Mesodermal cell (in vitro differentiated cells): ENCODE measurements at regions not wholly inside any gene's neighbourhood (a gene's known extent, or its start where the extent isn't known, plus 50 kb on each side); places are given as distances from the start of the nearest gene placed in this dataset.

ENCODE experiments used
- H3K27ac ChIP-seq: 2 replicates; pipeline ENCODE4 v1.7.0; 2013; ENCODE audit warnings: mild to moderate bottlenecking, low read depth, low read length, moderate library complexity; ENCODE audit not compliant: severe bottlenecking
- H3K36me3 ChIP-seq: 2 replicates; pipeline ENCODE4 v1.7.1; 2013; ENCODE audit warnings: mild to moderate bottlenecking, low read length, moderate library complexity; ENCODE audit not compliant: control insufficient read depth, insufficient read depth
- H3K4me1 ChIP-seq: one replicate; pipeline ENCODE4 v1.7.1; 2013; ENCODE audit warnings: mild to moderate bottlenecking, low read length; ENCODE audit not compliant: insufficient read depth, control insufficient read depth, poor library complexity, severe bottlenecking
- H3K4me3 ChIP-seq: 2 replicates; pipeline ENCODE4 v1.7.0; 2013; ENCODE audit warnings: low read length, control low read depth, mild to moderate bottlenecking; ENCODE audit not compliant: insufficient read depth, poor library complexity, severe bottlenecking; ENCODE audit errors: extremely low read depth
- H3K9me3 ChIP-seq: 2 replicates; pipeline ENCODE4 v1.7.1; 2013; ENCODE audit warnings: mild to moderate bottlenecking, low read length, moderate library complexity; ENCODE audit not compliant: control insufficient read depth
- WGBS, 2 experiments: methylation state at CpG; one replicate each; pipeline ENCODE4 v1.1.5; 2013; ENCODE audit warnings: missing lambda C conversion rate in 2 of 2; ENCODE audit not compliant: insufficient coverage in 2 of 2; 5-methylcytosine and 5-hydroxymethylcytosine counted together

- no peak overlapping the region for H3K4me3 ChIP-seq
- no peaks in the 10 kb centered on the region for H3K36me3 ChIP-seq
- no peaks in the 10 kb centered on the region for H3K4me1 ChIP-seq
- no peaks in the 10 kb centered on the region for H3K9me3 ChIP-seq
- no peak overlapping the region for H3K27ac ChIP-seq
These were observed 202.0 kb upstream of the GRID2 start for GRCh38 chr4:92101737-92102172.

DNA sequence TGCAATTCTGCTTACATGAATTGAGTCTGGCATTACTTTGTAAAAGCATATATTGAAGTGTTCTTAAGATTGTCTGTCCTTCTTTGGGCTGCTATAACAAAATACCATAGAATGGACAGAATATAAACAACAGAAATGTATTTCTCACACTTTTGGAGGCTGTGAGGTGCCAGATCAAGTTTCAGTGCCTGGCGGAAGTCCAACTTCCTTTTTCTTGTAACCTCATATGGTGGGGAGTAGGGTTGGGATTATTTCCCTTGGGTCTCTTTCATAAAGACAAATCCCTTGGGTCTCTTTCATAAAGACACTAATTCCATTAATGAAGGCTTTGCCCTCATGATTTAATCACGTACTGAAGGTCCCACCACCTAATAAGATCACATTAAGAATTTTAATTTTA is 199.3 kb upstream of the GRID2 start:
- no peak overlapping the region for H3K27ac ChIP-seq
- H3K4me1 ChIP-seq: no peaks in the 10 kb centered on the region
- H3K9me3 ChIP-seq: no peaks in the 10 kb centered on the region
- WGBS, 2 experiments: no CpG with 5 or more reads among the region's 2 CpGs
- no peak overlapping the region for H3K4me3 ChIP-seq
- no peaks in the 10 kb centered on the region for H3K36me3 ChIP-seq

DNA sequence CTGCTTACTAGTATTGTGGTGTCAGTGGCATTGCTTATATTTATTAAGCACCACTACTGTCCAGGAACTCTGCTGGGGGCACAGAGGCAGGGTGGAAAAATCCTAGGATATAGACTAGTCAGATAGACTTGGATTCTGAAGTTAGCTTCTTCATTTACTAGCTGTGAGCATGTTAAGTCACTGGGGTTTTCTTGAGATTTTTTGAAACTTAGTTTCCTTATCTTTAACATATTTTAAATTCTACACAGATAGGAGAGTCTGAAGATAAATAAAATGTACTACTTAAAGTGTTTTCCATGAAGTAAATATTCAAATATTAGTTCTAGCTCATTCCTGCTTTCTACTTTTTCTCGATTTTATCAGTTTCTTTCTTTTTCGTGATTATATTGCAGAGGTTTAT is 196.9 kb upstream of the GRID2 start:
- no peak overlapping the region for H3K4me3 ChIP-seq
- H3K27ac ChIP-seq: no peak overlapping the region
- no peaks in the 10 kb centered on the region for H3K36me3 ChIP-seq
- no peaks in the 10 kb centered on the region for H3K9me3 ChIP-seq
- WGBS, 2 experiments: no CpG with 5 or more reads among the region's 2 CpGs
- H3K4me1 ChIP-seq: no peaks in the 10 kb centered on the region

GRCh38 chr4:92111493-92111892 is 192.3 kb upstream of the GRID2 start:
- no peak overlapping the region for H3K4me3 ChIP-seq
- H3K36me3 ChIP-seq: no peaks in the 10 kb centered on the region
- H3K27ac ChIP-seq: no peak overlapping the region
- no peaks in the 10 kb centered on the region for H3K4me1 ChIP-seq
- no CpG with 5 or more reads among the region's 2 CpGs for WGBS, 2 experiments
- no peaks in the 10 kb centered on the region for H3K9me3 ChIP-seq

DNA sequence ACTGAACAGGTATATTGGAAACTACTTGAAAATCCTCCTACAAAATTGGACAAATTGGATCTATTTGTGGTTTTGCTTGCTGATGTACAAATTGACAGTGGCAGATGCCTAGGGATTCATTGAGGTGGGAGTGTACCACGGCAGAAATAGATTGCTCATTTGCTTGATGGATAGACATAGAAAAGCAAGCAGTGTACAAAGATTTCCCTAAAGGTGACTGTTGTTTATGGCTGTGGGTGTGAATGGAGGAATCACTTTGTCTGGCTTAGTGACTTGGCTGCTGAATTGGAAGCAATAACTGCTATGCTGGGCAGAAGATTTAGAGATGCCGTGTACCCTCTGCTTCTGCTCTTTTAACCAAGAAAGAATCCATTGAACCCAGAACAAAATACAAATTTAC is 191.0 kb upstream of the GRID2 start:
- Histone ChIP-seq H3K27ac (no peak overlapping the region), H3K4me1 (no peaks in the 10 kb centered on the region), H3K36me3 (no peaks in the 10 kb centered on the region), H3K9me3 (no peaks in the 10 kb centered on the region), H3K4me3 (no peak overlapping the region)
- 75 to 88% methylated on average over 1 of the region's 2 CpGs for WGBS, 2 experiments

DNA sequence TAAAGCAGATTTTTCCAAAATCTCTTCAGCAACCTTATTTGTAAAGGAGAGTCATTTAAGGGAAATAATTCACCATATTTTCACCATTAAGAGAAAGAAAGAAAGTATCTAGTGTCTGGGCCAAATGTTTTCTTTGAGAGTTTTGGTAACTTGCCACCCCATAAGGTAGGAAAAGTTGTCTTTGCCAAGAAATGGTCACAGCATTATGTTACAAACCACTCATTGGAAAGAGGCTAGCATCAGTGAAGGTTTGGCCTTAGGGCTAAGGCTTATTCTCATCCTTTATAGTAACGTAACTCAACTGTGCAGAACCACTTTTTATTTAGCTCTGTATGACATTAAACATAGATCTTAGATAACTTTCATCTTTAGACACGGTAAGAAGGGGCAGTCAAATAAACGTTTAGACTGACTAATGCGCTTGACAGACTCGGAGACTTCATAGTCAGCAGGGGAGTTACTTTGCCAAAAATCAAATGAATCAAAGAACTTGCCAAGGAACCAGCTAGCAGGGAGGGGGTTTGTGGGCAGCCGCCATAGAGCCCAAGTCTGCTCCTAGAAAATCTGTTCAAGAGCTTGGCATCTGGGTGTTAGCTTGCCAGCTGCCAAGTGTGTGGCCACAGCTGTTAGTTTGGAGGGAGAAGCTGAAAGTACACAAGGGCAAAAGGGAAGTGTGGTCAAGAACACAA is 182.8 kb upstream of the GRID2 start:
- no peaks in the 10 kb centered on the region for H3K36me3 ChIP-seq
- 85 to 95% methylated on average over 5 of the region's 6 CpGs for WGBS, 2 experiments
- H3K4me1 ChIP-seq: no peaks in the 10 kb centered on the region
- no peaks in the 10 kb centered on the region for H3K9me3 ChIP-seq
- H3K27ac ChIP-seq: no peak overlapping the region
- H3K4me3 ChIP-seq: no peak overlapping the region

GRCh38 chr4:92122911-92123310 is 180.9 kb upstream of the GRID2 start:
- Histone ChIP-seq H3K27ac (no peak overlapping the region), H3K4me3 (no peak overlapping the region), H3K36me3 (no peaks in the 10 kb centered on the region), H3K9me3 (no peaks in the 10 kb centered on the region), H3K4me1 (no peaks in the 10 kb centered on the region)
- WGBS, 2 experiments: 84 to 90% methylated on average over 2 of the region's 3 CpGs

- Histone ChIP-seq H3K36me3 (no peaks in the 10 kb centered on the region), H3K27ac (no peak overlapping the region), H3K9me3 (no peaks in the 10 kb centered on the region), H3K4me1 (no peaks in the 10 kb centered on the region), H3K4me3 (no peak overlapping the region)
- WGBS, 2 experiments: 80% methylated on average over 1 of the region's 1 CpG; no CpG with 5 or more reads in 1 of the 2 experiments
These were observed 175.1 kb upstream of the GRID2 start for GRCh38 chr4:92128676-92129075.

DNA sequence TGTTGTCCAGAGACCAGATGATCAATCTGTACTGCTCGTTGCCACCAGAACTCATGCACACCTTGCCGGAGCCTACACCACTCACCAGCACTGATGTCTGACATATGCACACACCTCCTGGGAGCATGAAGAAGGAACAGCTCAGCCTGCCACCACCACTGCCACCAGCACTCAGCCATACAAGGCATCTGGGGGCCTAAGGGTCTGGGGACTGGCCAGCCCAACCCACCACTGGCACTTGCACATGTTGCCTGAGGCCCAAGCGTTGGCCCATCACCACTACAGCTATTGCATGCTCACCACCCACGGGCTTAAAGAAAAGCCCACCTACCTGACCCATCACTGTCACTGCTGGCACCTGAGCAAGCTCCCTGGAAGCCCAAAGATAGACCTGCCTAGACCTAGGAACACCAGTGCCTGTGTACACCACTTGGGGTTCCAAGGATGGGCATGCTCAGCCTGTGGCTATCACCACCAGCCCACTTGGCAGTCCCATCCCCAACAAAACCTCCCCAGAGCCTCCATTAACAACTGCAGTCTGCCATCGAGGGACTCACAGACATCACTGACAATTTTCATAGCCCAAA is 174.3 kb upstream of the GRID2 start:
- H3K36me3 ChIP-seq: no peaks in the 10 kb centered on the region

GRCh38 chr4:92136434-92136833 is 167.3 kb upstream of the GRID2 start:
- WGBS, 2 experiments: no CpG with 5 or more reads among the region's 3 CpGs
- H3K4me1 ChIP-seq: no peaks in the 10 kb centered on the region
- H3K4me3 ChIP-seq: no peak overlapping the region
- H3K9me3 ChIP-seq: no peaks in the 10 kb centered on the region
- no peaks in the 10 kb centered on the region for H3K36me3 ChIP-seq
- no peak overlapping the region for H3K27ac ChIP-seq

More for the DNA sequence above, 174.3 kb upstream of the GRID2 start:
- WGBS, 2 experiments: 77 to 87% methylated on average over 5 of the region's 5 CpGs
- no peak overlapping the region for H3K27ac ChIP-seq
- H3K9me3 ChIP-seq: no peaks in the 10 kb centered on the region
- H3K4me3 ChIP-seq: no peak overlapping the region
- no peaks in the 10 kb centered on the region for H3K4me1 ChIP-seq

GRCh38 chr4:92163348-92163747 is 140.4 kb upstream of the GRID2 start:
- no peaks in the 10 kb centered on the region for H3K4me1 ChIP-seq
- no CpG with 5 or more reads among the region's 2 CpGs for WGBS, 2 experiments

More at GRCh38 chr4:92163348-92163747, 140.4 kb upstream of the GRID2 start:
- Histone ChIP-seq H3K9me3 (no peaks in the 10 kb centered on the region), H3K27ac (no peak overlapping the region), H3K36me3 (no peaks in the 10 kb centered on the region), H3K4me3 (no peak overlapping the region)
